Lung (tissue), 11 donors: ENCODE measurements at regions not wholly inside any gene's neighbourhood (a gene's known extent, or its start where the extent isn't known, plus 50 kb on each side); places are given as distances from the start of the nearest gene placed in this dataset.
A peak's percentile ranks its signal among the peaks of the same experiment; 100 is the strongest.

Source experiments
- ATAC-seq: fragments of 200-7000 bp; cut with Tn5 transposase; one replicate; pipeline ENCODE4 v1.9.1; 2020; ENCODE audit warnings: moderate number of reproducible peaks; ENCODE audit not compliant: insufficient read depth, low FRiP score
- DNase-seq, 3 donors: peaks; one replicate each; pipeline ENCODE4 v3.0.0-alpha.2; 2013 to 2017
- H3K27ac ChIP-seq, 2 donors: one replicate each; pipeline ENCODE4 v1.5.1; 2013; ENCODE audit warnings: mild to moderate bottlenecking in 2 of 2, moderate library complexity in 2 of 2, control low read depth in 1 of 2, inconsistent platforms in 1 of 2, low read depth in 1 of 2, low read length in 1 of 2
- H3K27me3 ChIP-seq, 3 donors: one replicate each; pipeline ENCODE4 v1.5.1; 2013; ENCODE audit warnings: low read length in 2 of 3; ENCODE audit not compliant: control insufficient read depth in 3 of 3, insufficient read depth in 3 of 3
- H3K36me3 ChIP-seq, 4 donors: one replicate each; pipeline ENCODE4 v1.5.1; 2013; ENCODE audit warnings: low read length in 4 of 4, mild to moderate bottlenecking in 1 of 4, moderate library complexity in 1 of 4; ENCODE audit not compliant: control insufficient read depth in 4 of 4, insufficient read depth in 4 of 4
- H3K4me1 ChIP-seq, 5 donors: one replicate each; pipeline ENCODE4 v1.5.1; 2013; ENCODE audit warnings: low read length in 5 of 5, mild to moderate bottlenecking in 2 of 5, moderate library complexity in 1 of 5; ENCODE audit not compliant: control insufficient read depth in 5 of 5, insufficient read depth in 5 of 5
- H3K4me3 ChIP-seq: one replicate; pipeline ENCODE4 v1.5.1; 2013; ENCODE audit warnings: mild to moderate bottlenecking, control low read depth, moderate library complexity
- H3K9ac ChIP-seq, 2 donors: one replicate each; pipeline ENCODE4 v1.5.1; 2013; ENCODE audit warnings: low read length in 2 of 2, control low read depth in 1 of 2; ENCODE audit not compliant: insufficient read depth in 1 of 2
- H3K9me3 ChIP-seq, 4 donors: one replicate each; pipeline ENCODE4 v1.5.1; 2013; ENCODE audit warnings: low read length in 3 of 4, mild to moderate bottlenecking in 1 of 4, moderate library complexity in 1 of 4; ENCODE audit not compliant: control insufficient read depth in 4 of 4, insufficient read depth in 3 of 4
- WGBS, 2 donors: extraction: QIAGEN DNeasy Blood & Tissue Kit; methylation state at CpG; one replicate each; pipeline ENCODE4 v1.1.7; 2013; 5-methylcytosine and 5-hydroxymethylcytosine counted together
- TF ChIP-seq, protein P1 (sequence below): IDR thresholded peaks from 2 replicates; pipeline ENCODE4 v1.5.1; 2012; ENCODE audit warnings: mild to moderate bottlenecking; ENCODE audit errors: control extremely low read depth, extremely low read depth
- donor health status: control.
- donor health status: control.
- donor health status: Bipolar disorder and iron deficiency.
- donor health status: healthy.
- donor health status: DM: yes; HTN: yes; CAD: no.

DNA sequence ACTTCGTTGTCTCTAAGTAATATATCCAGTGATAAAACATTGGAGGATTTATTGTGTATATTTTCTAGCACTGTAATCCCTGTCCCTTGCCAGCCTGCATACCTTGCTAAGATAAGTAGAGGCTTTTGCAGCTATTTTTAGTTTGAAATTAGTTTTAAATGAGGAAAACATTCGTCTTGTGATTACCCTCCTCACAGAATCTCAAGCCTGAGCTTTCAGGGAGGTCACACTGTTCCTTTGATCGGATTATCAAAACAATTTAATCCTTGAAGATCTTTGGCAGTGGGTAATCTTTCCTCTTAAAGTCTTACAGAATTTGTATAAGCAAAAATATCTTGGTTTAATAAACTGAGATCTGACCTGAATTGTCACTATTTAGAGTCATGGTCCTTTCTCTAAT lies 897.0 kb upstream of the CELF2 start:
- Histone ChIP-seq H3K27me3 (no peaks in the 10 kb centered on the region), H3K27ac (no peak overlapping the region), H3K4me3 (no peak overlapping the region), H3K36me3 (no peaks in the 10 kb centered on the region), H3K4me1 (peaks cover 0 to 7% (median 0%) of the 10 kb centered on the region in 5 donors), H3K9ac (no peak overlapping the region), H3K9me3 (no peaks in the 10 kb centered on the region)
- 51 to 79% methylated on average over 3 of the region's 3 CpGs for WGBS, 2 donors
- TF ChIP-seq, protein P1, sequence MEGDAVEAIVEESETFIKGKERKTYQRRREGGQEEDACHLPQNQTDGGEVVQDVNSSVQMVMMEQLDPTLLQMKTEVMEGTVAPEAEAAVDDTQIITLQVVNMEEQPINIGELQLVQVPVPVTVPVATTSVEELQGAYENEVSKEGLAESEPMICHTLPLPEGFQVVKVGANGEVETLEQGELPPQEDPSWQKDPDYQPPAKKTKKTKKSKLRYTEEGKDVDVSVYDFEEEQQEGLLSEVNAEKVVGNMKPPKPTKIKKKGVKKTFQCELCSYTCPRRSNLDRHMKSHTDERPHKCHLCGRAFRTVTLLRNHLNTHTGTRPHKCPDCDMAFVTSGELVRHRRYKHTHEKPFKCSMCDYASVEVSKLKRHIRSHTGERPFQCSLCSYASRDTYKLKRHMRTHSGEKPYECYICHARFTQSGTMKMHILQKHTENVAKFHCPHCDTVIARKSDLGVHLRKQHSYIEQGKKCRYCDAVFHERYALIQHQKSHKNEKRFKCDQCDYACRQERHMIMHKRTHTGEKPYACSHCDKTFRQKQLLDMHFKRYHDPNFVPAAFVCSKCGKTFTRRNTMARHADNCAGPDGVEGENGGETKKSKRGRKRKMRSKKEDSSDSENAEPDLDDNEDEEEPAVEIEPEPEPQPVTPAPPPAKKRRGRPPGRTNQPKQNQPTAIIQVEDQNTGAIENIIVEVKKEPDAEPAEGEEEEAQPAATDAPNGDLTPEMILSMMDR, result no peak
- ATAC-seq (no peak), DNase-seq (no peak)

DNA sequence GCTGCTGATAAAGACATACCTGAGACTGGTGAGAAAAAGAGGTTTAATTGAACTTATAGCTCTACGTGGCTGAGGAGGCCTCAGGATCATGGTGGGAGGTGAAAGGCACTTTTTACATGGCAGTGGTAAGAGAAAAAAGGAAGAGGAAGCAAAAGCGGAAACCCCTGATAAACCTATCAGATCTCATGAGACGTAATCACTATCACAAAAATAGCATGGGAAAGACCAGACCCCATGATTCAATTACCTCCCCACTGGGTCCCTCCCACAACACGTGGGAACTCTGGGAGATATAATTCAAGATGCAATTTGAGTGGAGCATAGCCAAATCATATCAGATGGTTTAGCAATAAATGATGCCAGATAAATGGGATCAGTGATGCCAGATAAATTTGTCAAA lies 892.0 kb upstream of the CELF2 start:
- Histone ChIP-seq H3K27ac (no peak overlapping the region), H3K9me3 (no peaks in the 10 kb centered on the region), H3K27me3 (no peaks in the 10 kb centered on the region), H3K9ac (no peak overlapping the region), H3K4me3 (no peak overlapping the region), H3K4me1 (peaks cover 0 to 5% (median 0%) of the 10 kb centered on the region in 5 donors), H3K36me3 (no peaks in the 10 kb centered on the region)
- DNase-seq (no peak), ATAC-seq (no peak)
- TF ChIP-seq, protein P1, result no peak
- 73 to 81% methylated on average over 4 of the region's 4 CpGs for WGBS, 2 donors

DNA sequence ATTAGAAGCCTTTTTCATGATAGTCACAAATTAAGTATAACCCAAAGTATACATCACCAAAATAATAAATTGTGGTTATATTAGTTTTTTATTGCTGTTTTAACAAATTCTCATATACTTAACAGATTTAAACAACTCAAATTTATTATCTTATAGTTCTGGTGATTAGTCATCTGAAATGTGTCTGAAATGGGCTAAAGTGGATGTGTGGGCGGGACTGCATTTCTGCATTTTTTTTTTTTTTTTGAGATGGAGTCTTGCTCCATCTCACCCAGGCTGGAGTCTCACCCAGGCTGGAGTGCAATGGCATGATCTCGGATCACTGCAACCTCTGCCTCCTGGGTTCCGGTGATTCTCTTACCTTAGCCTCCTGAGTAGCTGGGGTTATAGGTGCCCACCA lies 891.5 kb upstream of the CELF2 start:
- ATAC-seq, result no peak
- H3K4me3 ChIP-seq, result no peak overlapping the region
- no peaks in the 10 kb centered on the region for H3K4me1 ChIP-seq
- no peak for DNase-seq
- H3K36me3 ChIP-seq, result no peaks in the 10 kb centered on the region
- TF ChIP-seq, protein P1, result no peak
- H3K9ac ChIP-seq, result no peak overlapping the region
- 92 to 94% methylated on average over 3 of the region's 3 CpGs for WGBS, 2 donors
- no peak overlapping the region for H3K27ac ChIP-seq
- H3K9me3 ChIP-seq, result no peaks in the 10 kb centered on the region
- H3K27me3 ChIP-seq, result no peaks in the 10 kb centered on the region

DNA sequence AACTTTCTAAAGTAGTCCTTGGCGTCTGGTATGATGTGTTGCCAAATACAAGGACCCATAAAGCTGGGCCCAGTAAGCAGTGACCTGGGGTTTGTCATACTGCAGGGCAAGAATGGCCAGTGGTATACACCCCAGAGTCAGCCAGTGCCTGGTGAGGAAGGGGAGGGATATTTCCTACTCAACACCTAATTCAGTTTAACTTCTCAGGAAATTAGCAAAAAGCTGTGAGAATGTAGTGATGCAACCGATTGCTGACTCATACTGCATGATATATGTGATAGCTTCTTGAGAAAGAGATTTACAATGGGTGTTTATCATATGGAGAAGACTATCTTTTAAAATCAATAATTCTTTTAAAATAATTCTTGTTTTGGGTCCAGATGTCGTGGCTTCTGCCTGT lies 889.3 kb upstream of the CELF2 start:
- Histone ChIP-seq H3K27me3 (no peaks in the 10 kb centered on the region), H3K9ac (no peak overlapping the region), H3K27ac (no peak overlapping the region), H3K9me3 (no peaks in the 10 kb centered on the region), H3K36me3 (no peaks in the 10 kb centered on the region), H3K4me3 (no peak overlapping the region), H3K4me1 (peaks cover 0 to 7% (median 0%) of the 10 kb centered on the region in 5 donors)
- peak in 1 of 3 donors; percentile 29 for DNase-seq
- TF ChIP-seq, protein P1, result no peak
- ATAC-seq, result no peak
- 73 to 79% methylated on average over 3 of the region's 3 CpGs for WGBS, 2 donors
